HepG2 (cell line): ENCODE measurements at regions not wholly inside any gene's neighbourhood (a gene's known extent, or its start where the extent isn't known, plus 50 kb on each side); places are given as distances from the start of the nearest gene placed in this dataset.

ENCODE experiments used
- ATAC-seq: fragments of 200-7000 bp; cut with Tn5 transposase; 3 replicates; pipeline ENCODE4 v1.9.1; 2020; ENCODE audit warnings: mild to moderate bottlenecking, moderate library complexity
- BruUV-seq: library from RNA; stranded (reverse); fragments of 400-500 nt; replicated peaks from 2 replicates; lab custom pipeline; 2021; lab: Mats Ljungman, UMichigan
- CTCF ChIA-PET: fragments of 300-600 bp; formaldehyde crosslinking; extraction: SDS; loops from one replicate; lab custom pipeline; 2021; ENCODE audit warnings: low total read pairs, inconsistent platforms, low intra/inter-chr PET ratio; lab: Yijun Ruan, JAX
- POLR2A ChIA-PET: fragments of 350-600 bp; sonication (Branson Sonifier 250); formaldehyde crosslinking; loops from one replicate; lab custom pipeline; 2020; ENCODE audit warnings: antibody characterized with exemption, inconsistent platforms; lab: Yijun Ruan, JAX
- DNase-seq: peaks from one replicate; pipeline ENCODE4 v3.0.0-alpha.2; 2015; ENCODE audit warnings: low spot score
- FAIRE-seq: peaks from 3 replicates; lab custom pipeline; 2011; peaks lifted over from hg19 to GRCh38; lab: Jason Lieb, UNC
- H2AFZ ChIP-seq: one replicate; pipeline ENCODE4 v1.6.1; 2011; ENCODE audit warnings: low read length, inconsistent platforms
- H3K27ac ChIP-seq: fragments of 300-600 bp; 3 replicates; pipeline ENCODE4 v1.8.0; 2011; ENCODE audit warnings: mixed run types, mild to moderate bottlenecking, mixed read lengths, low read length, inconsistent platforms; ENCODE audit not compliant: insufficient read depth; ENCODE audit errors: extremely low read length
- H3K27me3 ChIP-seq, 2 experiments: fragments of 200-600 bp in 1 of 2; 2 replicates in 1 of 2; 3 replicates in 1 of 2; pipeline versions ENCODE4 v1.6.0 to v1.8.0; 2011; ENCODE audit warnings: low read length in 2 of 2, mild to moderate bottlenecking in 2 of 2, moderate library complexity in 2 of 2, inconsistent platforms in 1 of 2; ENCODE audit not compliant: insufficient read depth in 2 of 2, control insufficient read depth in 1 of 2
- H3K36me3 ChIP-seq, 2 experiments: fragments of 200-600 bp in 1 of 2; replicated peaks in 1 of 2; 2 replicates in 1 of 2; 3 replicates in 1 of 2; pipeline versions ENCODE4 v1.5.1 to v1.8.0; 2011; ENCODE audit warnings: low read length in 2 of 2, inconsistent platforms in 1 of 2; ENCODE audit not compliant: insufficient read depth in 2 of 2, control insufficient read depth in 1 of 2
- H3K4me1 ChIP-seq: 2 replicates; pipeline ENCODE4 v1.5.1; 2012; ENCODE audit warnings: low read length, inconsistent platforms; ENCODE audit not compliant: insufficient read depth
- H3K4me2 ChIP-seq: 2 replicates; pipeline ENCODE4 v1.6.0; 2011; ENCODE audit warnings: low read depth, low read length, inconsistent platforms
- H3K4me3 ChIP-seq, 3 experiments: fragments of 200-600 bp in 1 of 3; sonication (generic), shearing (Covaris generic) in 1 of 3; replicated peaks in 1 of 3; 2 replicates each; pipeline ENCODE4 v1.5.1; 2011 to 2016; ENCODE audit warnings: low read length in 3 of 3, inconsistent platforms in 2 of 3, low read depth in 2 of 3, mild to moderate bottlenecking in 2 of 3, control low read depth in 1 of 3, mixed read lengths in 1 of 3; ENCODE audit not compliant: insufficient read depth in 1 of 3
- H3K79me2 ChIP-seq: one replicate; pipeline ENCODE4 v1.6.1; 2011; ENCODE audit warnings: low read length, inconsistent platforms; ENCODE audit not compliant: insufficient read depth
- H3K9ac ChIP-seq: 2 replicates; pipeline ENCODE4 v1.6.0; 2011; ENCODE audit warnings: mild to moderate bottlenecking, low read depth, low read length, inconsistent platforms; ENCODE audit not compliant: insufficient read depth
- H3K9me3 ChIP-seq: 2 replicates; pipeline ENCODE4 v1.5.1; 2012; ENCODE audit warnings: mild to moderate bottlenecking, low read length
- H4K20me1 ChIP-seq: 2 replicates; pipeline ENCODE4 v1.6.0; 2011; ENCODE audit warnings: inconsistent platforms, mild to moderate bottlenecking, low read length, moderate library complexity; ENCODE audit not compliant: insufficient read depth
- HNRNPK ChIP-seq: fragments of 200-400 bp; formaldehyde crosslinking; IDR thresholded peaks from 2 replicates; pipeline ENCODE4 v1.6.1; 2018; ENCODE audit warnings: low read length, low read depth, moderate library complexity, mild to moderate bottlenecking; ENCODE audit not compliant: poor library complexity, severe bottlenecking
- MAFF ChIP-seq: IDR thresholded peaks from 2 replicates; pipeline ENCODE4 v1.6.1; 2011; ENCODE audit warnings: low read depth, low read length, improper control_type of control experiment
- MAFK ChIP-seq, 2 experiments: IDR thresholded peaks in 1 of 2; conservative IDR thresholded peaks in 1 of 2; 2 replicates each; pipeline ENCODE4 v1.6.1; 2011; ENCODE audit warnings: improper control_type of control experiment in 2 of 2, low read length in 2 of 2
- MNT ChIP-seq: fragments of 450-650 bp; IDR thresholded peaks from 2 replicates; pipeline ENCODE4 v1.6.1; 2016
- RCOR2 ChIP-seq: IDR thresholded peaks from 2 replicates; pipeline ENCODE4 v1.6.1; 2016; ENCODE audit warnings: missing biosample characterization, missing genetic modification reagents
- RNF219 ChIP-seq: sonication (generic); formaldehyde crosslinking; IDR thresholded peaks from 2 replicates; pipeline ENCODE4 v1.5.0; 2020; ENCODE audit warnings: mild to moderate bottlenecking, missing genetic modification reagents
- SATB2 ChIP-seq: sonication (generic); formaldehyde crosslinking; IDR thresholded peaks from 2 replicates; pipeline ENCODE4 v1.5.0; 2020; ENCODE audit warnings: missing genetic modification reagents
- SMAD3 ChIP-seq: sonication (generic); formaldehyde crosslinking; IDR thresholded peaks from 2 replicates; pipeline ENCODE4 v1.4.0; 2020; ENCODE audit warnings: missing genetic modification reagents
- ZNF549 ChIP-seq: sonication (generic); formaldehyde crosslinking; IDR thresholded peaks from 2 replicates; pipeline ENCODE4 v1.5.0; 2020; ENCODE audit warnings: missing genetic modification reagents
- ZNF761 ChIP-seq: sonication (generic); formaldehyde crosslinking; conservative IDR thresholded peaks from 2 replicates; pipeline ENCODE4 v1.4.0; 2020; ENCODE audit warnings: mild to moderate bottlenecking, missing genetic modification reagents
- ZNF775 ChIP-seq: sonication (generic); formaldehyde crosslinking; IDR thresholded peaks from 2 replicates; pipeline ENCODE4 v1.4.0; 2020; ENCODE audit warnings: missing genetic modification reagents, mild to moderate bottlenecking, moderate library complexity, borderline replicate concordance
- ZNF878 ChIP-seq: sonication (generic); formaldehyde crosslinking; IDR thresholded peaks from 2 replicates; pipeline ENCODE4 v1.8.1; 2023; ENCODE audit warnings: mild to moderate bottlenecking, missing genetic modification reagents, moderate library complexity
- WGBS: methylation state at CpG from one replicate; pipeline ENCODE4 v1.1.6; 2017; ENCODE audit warnings: low lambda C conversion rate; 5-methylcytosine and 5-hydroxymethylcytosine counted together
- in situ Hi-C: cut with HindIII; loops from 2 replicates; pipeline ENCODE4 v1.10.0; 2017; ENCODE audit warnings: low pct_unique_long_range_greater_than_20kb; ENCODE audit not compliant: extremely low pct_ligation_motif_present
- intact Hi-C: fragments of 100-400 bp; cut with micrococcal nuclease; formaldehyde crosslinking; loops from one replicate; pipeline ENCODE4 v1.10.0; 2022; ENCODE audit not compliant: unreplicated experiment

GRCh38 chr3:96488708-96489107 is 325.7 kb upstream of the EPHA6 start:
- intact Hi-C loops (no loop called here), in situ Hi-C loops (no loop called here)
- ChIA-PET CTCF (no interaction called here), POLR2A (no interaction called here)
- no peak overlapping the region for H2AFZ ChIP-seq
- no peak for ATAC-seq
- no peaks in the 10 kb centered on the region for H3K9me3 ChIP-seq
- no peaks in the 10 kb centered on the region for H3K27me3 ChIP-seq
- no peak overlapping the region for H3K4me3 ChIP-seq
- no peaks in the 10 kb centered on the region for H3K36me3 ChIP-seq
- FAIRE-seq = no peak
- H3K9ac ChIP-seq = no peak overlapping the region
- no peaks in the 10 kb centered on the region for H4K20me1 ChIP-seq
- WGBS = 4% methylated on average over 4 of the region's 4 CpGs
- H3K79me2 ChIP-seq = no peaks in the 10 kb centered on the region
- H3K4me1 ChIP-seq = no peaks in the 10 kb centered on the region
- no peak overlapping the region for H3K4me2 ChIP-seq
- H3K27ac ChIP-seq = no peak overlapping the region
- no TSS peak for BruUV-seq
- TF ChIP-seq SMAD3 (CRISPR knock-in tag) = no peak
- TF ChIP-seq MAFK (conservative IDR thresholded peaks at IDR 0.05 in 1 of 2, IDR thresholded peaks at IDR 0.05 in 1 of 2; ENCODE audit: low read length in 2 of 2) = peak; percentile 83 to 91
- TF ChIP-seq MAFF = peak; percentile 85
- DNase-seq = no peak

- POLR2A ChIA-PET = no interaction called here
- no peaks in the 10 kb centered on the region for H3K9me3 ChIP-seq
- no peak overlapping the region for H2AFZ ChIP-seq
- H3K27ac ChIP-seq = no peak overlapping the region
- no peak for ATAC-seq
- TF ChIP-seq ZNF761 (CRISPR knock-in tag) (no peak), ZNF878 (CRISPR knock-in tag) (no peak), RNF219 (no peak), ZNF775 (CRISPR knock-in tag) (no peak), MNT (no peak), ZNF549 (CRISPR knock-in tag) (no peak), RCOR2 (CRISPR knock-in tag) (no peak), HNRNPK (no peak), SATB2 (CRISPR knock-in tag) (no peak)
- no peaks in the 10 kb centered on the region for H4K20me1 ChIP-seq
- H3K79me2 ChIP-seq = no peaks in the 10 kb centered on the region
- no peaks in the 10 kb centered on the region for H3K4me1 ChIP-seq
- in situ Hi-C loops = no loop called here
- no peak overlapping the region for H3K4me3 ChIP-seq
- no peaks in the 10 kb centered on the region for H3K36me3 ChIP-seq
- H3K4me2 ChIP-seq = no peak overlapping the region
- no peak for DNase-seq
- H3K9ac ChIP-seq = no peak overlapping the region
- CTCF ChIA-PET = no interaction called here
- H3K27me3 ChIP-seq = no peaks in the 10 kb centered on the region
- BruUV-seq = no TSS peak
- FAIRE-seq = no peak
- intact Hi-C loops = no loop called here
Measured at GRCh38 chr3:96491023-96491422, 323.4 kb upstream of the EPHA6 start.
